C4-2B (cell line): ENCODE measurements at regions not wholly inside any gene's neighbourhood (a gene's known extent, or its start where the extent isn't known, plus 50 kb on each side); places are given as distances from the start of the nearest gene placed in this dataset.

Source experiments
- H3K27ac ChIP-seq: fragments of 450-650 bp; 2 replicates; pipeline ENCODE4 v1.5.1; 2017
- CTCF ChIP-seq: fragments of 450-650 bp; conservative IDR thresholded peaks from 2 replicates; pipeline ENCODE4 v1.5.1; 2017; ENCODE audit warnings: mild to moderate bottlenecking
- ZFX ChIP-seq: fragments of 450-650 bp; IDR thresholded peaks from 2 replicates; pipeline ENCODE4 v1.6.1; 2017

- TF ChIP-seq CTCF (no peak), ZFX (no peak)
- no peak overlapping the region for H3K27ac ChIP-seq
Observed at GRCh38 chr12:69106482-69107118, 132.8 kb upstream of the CPSF6 start.

- no peak for TF ChIP-seq CTCF
- no peak for TF ChIP-seq ZFX
- no peak overlapping the region for H3K27ac ChIP-seq
Observed at GRCh38 chr12:69107541-69107940, 131.8 kb upstream of the CPSF6 start.

GRCh38 chr12:69108037-69108436 is 131.3 kb upstream of the CPSF6 start:
- no peak overlapping the region for H3K27ac ChIP-seq
- TF ChIP-seq CTCF (no peak), ZFX (no peak)

GRCh38 chr12:69112616-69113015 is 126.8 kb upstream of the CPSF6 start:
- no peak overlapping the region for H3K27ac ChIP-seq
- no peak for TF ChIP-seq CTCF

- TF ChIP-seq CTCF (no peak), ZFX (no peak)
- H3K27ac ChIP-seq, result no peak overlapping the region
Observed at GRCh38 chr12:69115099-69115498, 124.3 kb upstream of the CPSF6 start.

- H3K27ac ChIP-seq, result no peak overlapping the region
- TF ChIP-seq CTCF (no peak), ZFX (no peak)
Observed at GRCh38 chr12:69115951-69116350, 123.4 kb upstream of the CPSF6 start.

GRCh38 chr12:69117566-69118266 is 121.7 kb upstream of the CPSF6 start:
- TF ChIP-seq ZFX (no peak), CTCF (no peak)
- no peak overlapping the region for H3K27ac ChIP-seq
